H4 (cell line): ENCODE measurements at regions not wholly inside any gene's neighbourhood (a gene's known extent, or its start where the extent isn't known, plus 50 kb on each side); places are given as distances from the start of the nearest gene placed in this dataset.
"Not testable (repeated sequence)": the region's sequence is repeated elsewhere in the genome, so short reads cannot be mapped to it uniquely, and the experiment has no call there.

ENCODE experiments used
- DNase-seq: peaks from one replicate; pipeline ENCODE4 v3.0.0-alpha.2; 2015; ENCODE audit warnings: low spot score

GRCh38 chr4:31474221-31474620, 754.1 kb downstream of the PCDH7 start:
- no peak for DNase-seq

GRCh38 chr4:31482691-31483090, 762.5 kb downstream of the PCDH7 start:
- no peak for DNase-seq

DNA sequence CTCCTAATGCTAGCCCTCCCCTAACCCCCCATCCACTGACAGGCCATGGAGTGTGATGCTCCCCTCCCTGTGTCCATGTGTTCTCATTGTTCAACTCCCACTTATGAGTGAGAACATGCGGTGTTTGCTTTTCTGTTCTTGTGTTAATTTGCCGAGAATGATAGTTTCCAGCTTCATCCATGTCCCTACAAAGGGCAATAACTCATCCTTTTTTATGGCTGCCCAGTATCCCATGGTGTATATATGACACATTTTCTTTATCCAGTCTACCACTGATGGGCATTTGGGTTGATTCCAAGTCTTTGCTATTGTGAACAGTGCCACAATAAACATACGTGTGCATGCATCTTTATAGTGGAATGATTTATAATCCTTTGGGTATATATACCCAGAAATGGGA, 779.0 kb downstream of the PCDH7 start:
- not testable (repeated sequence) for DNase-seq

GRCh38 chr4:31516520-31516919, 796.4 kb downstream of the PCDH7 start:
- DNase-seq: no peak

GRCh38 chr4:31518796-31519250, 798.7 kb downstream of the PCDH7 start:
- peak; percentile 74 for DNase-seq

GRCh38 chr4:31530555-31530954, 810.4 kb downstream of the PCDH7 start:
- DNase-seq: no peak

DNA sequence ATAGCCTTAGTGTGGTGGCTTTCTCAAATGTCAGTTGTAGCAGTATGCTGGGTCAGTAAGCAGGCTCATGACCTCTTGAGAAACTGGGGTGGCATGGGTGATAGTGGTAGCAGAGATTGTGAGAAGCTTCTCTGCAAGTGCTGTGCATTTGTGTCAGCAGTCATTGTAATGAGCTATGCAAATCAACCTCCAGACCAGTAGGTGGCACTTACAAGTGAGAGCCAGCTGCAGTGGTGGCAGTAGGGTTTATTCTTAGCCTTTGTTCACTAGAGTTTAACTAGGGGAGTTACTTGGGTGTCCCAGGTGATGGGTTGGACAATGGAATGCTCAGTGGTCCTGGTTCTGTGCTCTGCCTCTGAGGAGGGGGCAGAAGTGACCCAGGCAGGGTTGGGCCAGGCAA, 818.7 kb downstream of the PCDH7 start:
- DNase-seq: no peak

- no peak for DNase-seq
Observed at GRCh38 chr4:31539284-31540069, 819.3 kb downstream of the PCDH7 start.

GRCh38 chr4:31545330-31545729, 825.2 kb downstream of the PCDH7 start:
- DNase-seq: no peak

GRCh38 chr4:31545755-31546154, 825.6 kb downstream of the PCDH7 start:
- DNase-seq: no peak

- DNase-seq: no peak
Observed at GRCh38 chr4:31548021-31548420, 827.9 kb downstream of the PCDH7 start.

DNA sequence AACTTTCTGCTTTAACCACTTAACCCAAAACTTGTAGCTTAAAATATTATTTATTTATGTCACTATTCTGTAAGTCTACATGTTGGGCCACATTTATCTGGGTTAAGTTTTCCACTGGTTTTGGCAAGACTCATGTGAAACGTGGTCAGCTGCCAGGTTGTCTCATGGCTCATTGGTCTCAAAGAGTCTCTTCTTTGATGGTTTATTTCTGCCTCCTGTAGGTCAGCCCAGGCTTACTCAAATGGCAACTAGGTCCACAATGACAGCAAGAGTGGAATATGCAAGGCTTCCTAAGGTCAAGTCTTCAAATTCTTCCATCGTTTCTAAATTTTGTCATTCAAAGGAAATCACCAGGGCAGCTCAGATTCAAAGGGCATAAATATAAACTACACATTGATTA, 828.7 kb downstream of the PCDH7 start:
- DNase-seq: no peak

DNA sequence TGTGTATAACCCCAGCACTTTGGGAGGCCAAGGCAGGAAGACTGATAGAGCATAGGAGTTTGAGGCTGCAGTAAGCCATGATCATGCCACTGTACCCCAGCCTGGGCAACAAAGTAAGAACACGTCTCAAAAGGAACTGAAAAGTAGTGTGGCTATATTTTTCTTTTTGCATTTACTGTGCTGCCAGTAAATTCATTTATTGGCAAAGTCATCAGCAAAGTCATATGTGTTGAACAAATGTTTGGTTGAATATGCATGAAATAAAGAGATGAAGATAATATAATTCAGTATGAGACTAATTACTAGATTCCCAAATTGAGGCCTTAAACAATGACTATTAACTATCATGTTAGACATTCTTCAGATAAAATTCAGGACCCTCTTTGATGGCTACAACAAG, 829.1 kb downstream of the PCDH7 start:
- DNase-seq: no peak

DNA sequence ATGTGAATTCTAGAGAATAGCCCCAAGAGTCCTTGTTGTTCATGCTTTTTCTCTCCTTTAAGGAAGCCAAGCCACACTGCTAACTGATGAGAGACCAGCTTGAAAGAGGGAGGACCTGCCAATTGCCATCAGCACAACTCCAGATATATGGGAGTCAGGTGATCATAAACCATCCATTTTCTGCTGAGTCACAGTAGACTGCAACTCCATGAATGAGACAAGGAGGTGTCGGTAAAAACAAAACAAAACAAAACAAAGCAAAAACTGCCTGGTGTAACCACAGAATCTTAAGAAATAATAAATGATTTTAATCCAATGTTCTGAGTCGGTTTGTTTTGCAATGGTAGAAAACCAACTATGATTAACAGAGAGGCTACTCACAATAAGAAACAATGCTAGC, 837.3 kb downstream of the PCDH7 start:
- DNase-seq: peak; percentile 88

DNA sequence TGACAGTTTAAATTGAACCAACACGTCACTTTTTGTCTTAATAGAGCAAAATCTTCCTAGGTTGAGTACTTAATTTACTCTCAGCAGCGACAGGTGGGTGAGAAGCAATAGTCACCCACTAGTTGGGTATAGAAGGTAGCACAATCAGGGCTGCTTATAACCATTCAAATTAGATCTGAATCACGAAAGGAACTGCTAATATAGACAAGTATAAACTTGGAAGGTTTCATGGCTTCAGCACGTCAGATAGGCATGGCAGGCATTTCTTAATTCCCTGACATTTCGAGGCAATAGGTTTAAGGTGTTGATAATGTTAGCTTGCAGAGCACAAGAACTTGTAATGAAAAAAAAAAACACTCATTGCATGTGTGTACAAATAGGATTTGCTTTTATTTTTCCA, 853.4 kb downstream of the PCDH7 start:
- no peak for DNase-seq

DNA sequence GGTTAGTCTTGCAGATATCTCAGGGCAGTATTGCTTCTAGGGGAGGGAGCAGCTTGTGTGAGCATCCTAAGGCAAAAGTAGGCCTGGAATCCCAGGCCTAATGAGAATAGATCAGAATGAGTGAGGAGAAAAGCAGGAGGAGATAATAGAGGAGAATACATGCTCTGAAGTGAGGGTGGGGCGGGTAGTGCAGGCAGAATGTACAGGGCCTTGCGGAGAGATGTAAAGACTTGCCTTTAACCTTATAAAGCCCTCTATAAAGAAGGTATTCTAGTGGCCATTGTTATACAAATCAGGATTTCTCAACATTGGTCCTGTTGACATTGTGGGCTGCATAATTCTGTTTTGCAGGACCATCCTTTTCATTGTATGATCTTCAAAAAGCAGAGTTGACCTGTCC, 855.3 kb downstream of the PCDH7 start:
- DNase-seq: peak; percentile 9

DNA sequence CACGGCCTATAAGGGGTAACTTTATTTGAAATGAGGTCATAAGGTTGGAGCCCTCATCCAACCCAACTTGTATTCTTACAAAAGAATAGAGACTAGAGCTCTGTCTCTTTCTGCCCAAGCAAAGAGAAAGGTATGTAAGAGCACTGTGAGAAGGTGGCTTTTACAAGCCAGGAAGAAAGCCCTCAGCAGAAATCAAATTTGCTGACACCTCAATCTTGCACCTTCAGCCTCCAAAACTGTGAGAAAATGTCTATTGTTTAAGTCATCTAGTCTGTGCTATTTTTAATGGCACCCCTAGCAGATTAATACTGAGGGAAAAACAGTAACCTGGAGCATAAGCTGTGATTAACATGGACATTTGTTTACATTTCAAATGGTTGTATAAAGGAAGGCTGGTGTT, 860.7 kb downstream of the PCDH7 start:
- no peak for DNase-seq

DNA sequence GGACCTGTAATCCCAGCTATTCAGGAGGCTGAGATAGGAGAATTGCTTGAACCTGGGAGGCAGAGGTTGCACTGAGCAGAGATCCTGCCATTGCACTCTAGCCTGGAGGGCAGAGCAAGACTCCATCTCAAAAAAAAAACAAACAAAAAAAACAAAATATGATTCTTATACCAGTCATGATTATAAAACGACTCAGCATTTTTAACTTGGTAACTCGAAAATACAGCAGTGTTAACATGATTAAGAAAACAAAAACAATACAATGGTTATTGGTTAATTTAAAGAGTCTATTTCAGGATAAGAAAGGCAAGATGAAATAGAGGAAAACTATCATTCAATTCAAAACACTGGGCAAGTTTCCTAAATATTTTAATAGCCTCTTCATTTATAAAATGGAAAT, 865.3 kb downstream of the PCDH7 start:
- no peak for DNase-seq

DNA sequence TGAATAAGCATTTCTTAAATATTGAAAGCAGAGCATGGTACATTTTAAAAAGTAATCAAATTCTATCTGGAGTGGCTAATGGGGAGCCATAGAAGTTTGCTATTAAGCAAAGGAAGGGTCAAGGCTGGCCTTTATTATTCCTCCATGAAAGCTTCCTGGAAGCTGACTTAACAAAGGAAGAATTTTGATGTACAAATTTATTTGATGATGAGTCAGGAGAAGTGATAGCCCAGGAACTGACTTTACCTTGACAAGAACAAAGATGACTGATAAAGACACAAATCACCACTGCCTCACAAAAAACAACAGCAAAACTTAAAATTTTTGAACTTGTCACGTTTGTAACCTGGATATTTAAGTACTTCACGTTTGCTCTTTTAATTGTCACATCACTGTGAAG, 872.1 kb downstream of the PCDH7 start:
- DNase-seq: no peak

DNA sequence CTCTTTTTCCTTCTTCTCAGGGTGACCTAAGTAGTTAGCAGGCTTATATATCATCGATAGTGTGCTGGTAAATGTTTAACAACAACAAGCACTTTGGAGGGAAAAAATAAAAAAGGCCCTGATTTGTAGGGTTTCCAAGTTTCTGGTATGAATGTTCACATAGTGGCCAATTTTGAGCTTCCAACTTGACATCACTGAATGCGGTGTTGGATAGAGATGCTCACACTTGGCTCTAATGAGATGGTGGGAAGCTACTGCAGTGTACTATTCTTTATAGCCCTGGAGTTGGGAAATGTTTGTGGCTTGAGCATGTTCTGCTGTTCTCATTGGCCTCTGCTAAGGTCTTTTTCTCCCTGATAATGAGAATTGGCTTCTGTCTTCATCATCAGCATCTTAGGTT, 875.3 kb downstream of the PCDH7 start:
- no peak for DNase-seq

DNA sequence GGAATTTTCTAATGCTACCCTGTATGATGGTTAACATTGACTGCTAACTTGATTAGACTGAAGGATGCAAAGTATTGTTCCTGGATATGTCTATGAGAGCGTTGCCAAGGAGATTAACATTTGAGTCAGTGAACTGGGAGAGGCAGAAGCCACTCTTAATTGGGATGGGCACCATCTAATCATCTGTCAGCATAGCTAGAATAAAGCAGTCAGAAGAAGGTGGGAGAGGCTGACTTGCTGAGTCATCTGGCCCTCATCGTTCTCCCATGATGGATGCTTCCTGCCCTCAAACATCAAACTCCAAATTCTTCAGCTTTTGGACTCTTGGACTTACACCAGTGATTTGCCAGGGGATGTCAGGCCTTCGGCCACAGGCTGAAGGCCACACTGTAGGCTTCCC, 878.5 kb downstream of the PCDH7 start:
- no peak for DNase-seq

GRCh38 chr4:31601793-31602192, 881.6 kb downstream of the PCDH7 start:
- no peak for DNase-seq

- DNase-seq: peak; percentile 96
Observed at GRCh38 chr4:31613946-31614623, 893.9 kb downstream of the PCDH7 start.

DNA sequence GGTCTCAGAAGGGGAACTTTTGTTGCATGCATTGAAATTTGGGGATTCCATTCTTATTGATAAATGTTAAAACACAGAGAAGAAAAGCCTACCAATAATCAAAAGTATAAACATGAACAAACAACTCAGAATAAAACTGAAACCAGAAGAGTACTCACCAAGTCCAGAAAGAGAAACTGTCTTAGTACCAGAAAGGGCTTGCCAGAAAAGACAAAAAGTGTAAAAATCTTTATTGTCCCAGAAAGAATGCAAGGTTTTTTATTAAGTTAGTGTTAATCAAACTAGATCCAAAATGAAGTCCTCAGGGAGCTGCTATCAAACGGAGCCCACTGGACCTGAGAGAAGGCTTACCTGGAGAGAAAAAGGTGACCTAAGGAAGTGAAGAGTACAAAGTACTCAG, 897.5 kb downstream of the PCDH7 start:
- DNase-seq: no peak
